GM12874 (cell line): ENCODE measurements at regions not wholly inside any gene's neighbourhood (a gene's known extent, or its start where the extent isn't known, plus 50 kb on each side); places are given as distances from the start of the nearest gene placed in this dataset.

Experiments used
- TF ChIP-seq, protein P1 (sequence below): IDR thresholded peaks from 2 replicates; pipeline ENCODE4 v1.5.1; 2011; ENCODE audit warnings: low read depth, mild to moderate bottlenecking, control low read depth, low read length, moderate library complexity; ENCODE audit not compliant: insufficient read depth

- TF ChIP-seq, protein P1, sequence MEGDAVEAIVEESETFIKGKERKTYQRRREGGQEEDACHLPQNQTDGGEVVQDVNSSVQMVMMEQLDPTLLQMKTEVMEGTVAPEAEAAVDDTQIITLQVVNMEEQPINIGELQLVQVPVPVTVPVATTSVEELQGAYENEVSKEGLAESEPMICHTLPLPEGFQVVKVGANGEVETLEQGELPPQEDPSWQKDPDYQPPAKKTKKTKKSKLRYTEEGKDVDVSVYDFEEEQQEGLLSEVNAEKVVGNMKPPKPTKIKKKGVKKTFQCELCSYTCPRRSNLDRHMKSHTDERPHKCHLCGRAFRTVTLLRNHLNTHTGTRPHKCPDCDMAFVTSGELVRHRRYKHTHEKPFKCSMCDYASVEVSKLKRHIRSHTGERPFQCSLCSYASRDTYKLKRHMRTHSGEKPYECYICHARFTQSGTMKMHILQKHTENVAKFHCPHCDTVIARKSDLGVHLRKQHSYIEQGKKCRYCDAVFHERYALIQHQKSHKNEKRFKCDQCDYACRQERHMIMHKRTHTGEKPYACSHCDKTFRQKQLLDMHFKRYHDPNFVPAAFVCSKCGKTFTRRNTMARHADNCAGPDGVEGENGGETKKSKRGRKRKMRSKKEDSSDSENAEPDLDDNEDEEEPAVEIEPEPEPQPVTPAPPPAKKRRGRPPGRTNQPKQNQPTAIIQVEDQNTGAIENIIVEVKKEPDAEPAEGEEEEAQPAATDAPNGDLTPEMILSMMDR: no peak
Observed at GRCh38 chr1:83751602-83752001, 247.3 kb downstream of the TTLL7 start.

DNA sequence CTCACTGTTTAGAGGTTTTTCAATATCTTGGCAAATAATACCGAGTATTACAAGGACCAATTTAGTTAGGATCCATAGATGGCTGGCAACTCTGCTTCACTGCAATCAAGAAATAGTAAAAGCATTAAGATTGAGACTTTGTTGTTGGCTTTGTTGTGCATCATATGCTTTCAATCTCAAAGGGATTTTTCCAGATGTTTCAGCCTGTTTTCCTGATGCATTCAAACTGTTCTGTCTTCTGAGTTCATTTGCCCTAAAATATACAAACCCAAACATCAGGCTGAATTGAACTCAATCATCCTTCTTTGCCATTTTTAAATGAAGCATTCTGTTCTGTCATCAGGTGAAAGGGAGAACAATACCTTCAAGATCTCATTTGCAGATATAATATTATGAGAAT is 248.7 kb downstream of the TTLL7 start:
- TF ChIP-seq, protein P1: no peak

GRCh38 chr1:83747853-83748482 is 251.0 kb downstream of the TTLL7 start:
- TF ChIP-seq, protein P1: no peak

- TF ChIP-seq, protein P1: no peak
Observed at GRCh38 chr1:83746234-83746633, 252.7 kb downstream of the TTLL7 start.

DNA sequence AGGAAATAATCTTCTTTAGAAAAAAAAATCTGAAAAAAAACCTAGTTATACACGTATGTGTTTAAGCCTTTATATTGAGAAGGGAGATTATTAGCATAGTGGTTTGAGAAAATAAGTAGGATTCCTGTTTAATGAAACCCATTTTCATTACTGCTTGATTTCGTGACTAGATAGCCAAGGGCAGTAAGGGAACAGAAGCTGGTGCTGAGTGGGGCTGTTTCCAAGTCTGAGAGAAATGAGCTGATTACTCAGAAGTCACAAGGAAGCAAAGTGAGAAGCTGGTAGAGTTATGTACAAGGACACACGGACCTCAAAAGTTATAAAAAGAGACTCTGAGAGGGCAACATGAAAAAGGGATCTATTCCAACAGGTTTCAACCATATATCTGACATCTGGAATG is 256.5 kb downstream of the TTLL7 start:
- TF ChIP-seq, protein P1: no peak

DNA sequence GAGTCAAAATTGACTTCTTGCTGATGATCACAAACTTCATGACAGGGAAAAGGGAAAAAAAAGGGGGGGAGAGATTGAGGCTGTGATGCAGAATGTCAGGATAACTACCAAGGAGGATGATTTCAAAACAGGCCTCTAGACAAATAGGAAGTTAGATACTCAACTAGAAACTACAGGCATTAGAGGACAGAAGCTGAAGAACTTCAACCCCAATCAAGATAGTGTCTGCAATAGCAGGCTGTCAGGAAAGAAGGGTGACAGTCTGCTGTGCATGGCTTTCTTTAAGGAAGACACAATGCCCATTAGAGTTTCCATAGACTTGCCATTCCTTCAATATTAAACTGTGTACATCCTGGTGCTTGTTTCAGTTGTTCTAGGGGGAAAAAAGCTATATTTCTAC is 257.2 kb downstream of the TTLL7 start:
- TF ChIP-seq, protein P1: no peak

DNA sequence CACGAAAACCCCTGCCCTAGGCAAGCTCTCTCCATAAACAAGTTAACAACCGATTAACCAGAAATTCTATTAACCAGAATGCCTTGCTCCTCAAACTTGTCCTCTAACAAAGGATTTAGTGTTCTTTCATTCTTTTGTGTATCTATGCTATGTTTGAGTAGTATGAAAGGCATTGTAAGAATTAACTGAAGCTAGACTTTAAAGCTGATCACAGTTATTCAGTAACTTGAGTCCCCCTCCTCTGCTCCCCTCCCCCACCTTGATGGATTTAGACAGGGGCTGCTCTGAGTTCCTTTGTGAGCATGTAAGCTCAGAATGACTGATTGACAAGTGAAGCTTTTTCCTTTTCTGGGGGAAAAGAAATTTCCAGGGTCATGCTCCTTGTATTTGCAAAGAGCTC is 257.6 kb downstream of the TTLL7 start:
- TF ChIP-seq, protein P1: no peak
